ENCODE measurements at regions not wholly inside any gene's neighbourhood (a gene's known extent, or its start where the extent isn't known, plus 50 kb on each side); places are given as distances from the start of the nearest gene placed in this dataset.

DNA sequence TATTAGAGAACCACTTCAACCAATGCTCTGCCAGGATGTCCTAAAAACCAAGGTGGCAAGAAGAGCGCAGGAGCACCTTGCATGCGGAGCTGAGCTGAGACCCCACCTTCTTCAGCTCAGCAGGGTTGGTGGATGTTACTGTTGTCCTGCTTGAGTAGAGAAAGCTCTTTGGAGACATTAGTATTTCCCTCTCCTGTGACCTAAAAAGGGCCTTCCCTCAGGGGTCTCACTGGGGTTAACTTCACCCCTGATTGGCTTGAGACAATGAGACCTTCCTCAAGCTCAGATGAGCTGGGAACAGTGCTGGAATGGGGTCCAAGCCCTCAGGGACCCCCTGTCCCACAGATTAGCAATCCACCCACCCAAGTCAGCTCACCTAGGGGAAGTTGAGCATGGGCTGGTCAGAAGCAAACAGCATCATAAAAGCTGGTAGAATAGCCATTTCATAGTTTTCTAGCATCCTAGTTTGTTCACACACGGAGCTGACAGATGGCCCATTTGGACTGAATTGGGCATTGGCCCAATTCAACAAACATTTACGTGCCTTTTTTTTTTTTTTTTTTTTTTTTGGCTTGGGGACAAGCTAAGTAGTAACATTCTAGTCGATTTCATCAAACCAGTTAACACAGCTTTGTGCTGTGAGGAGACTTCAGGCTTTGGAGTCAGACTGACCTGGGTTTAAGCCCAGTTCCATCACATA lies 100.6 kb upstream of the HABP2 start (continued):
- TF ChIP-seq, protein P1, sequence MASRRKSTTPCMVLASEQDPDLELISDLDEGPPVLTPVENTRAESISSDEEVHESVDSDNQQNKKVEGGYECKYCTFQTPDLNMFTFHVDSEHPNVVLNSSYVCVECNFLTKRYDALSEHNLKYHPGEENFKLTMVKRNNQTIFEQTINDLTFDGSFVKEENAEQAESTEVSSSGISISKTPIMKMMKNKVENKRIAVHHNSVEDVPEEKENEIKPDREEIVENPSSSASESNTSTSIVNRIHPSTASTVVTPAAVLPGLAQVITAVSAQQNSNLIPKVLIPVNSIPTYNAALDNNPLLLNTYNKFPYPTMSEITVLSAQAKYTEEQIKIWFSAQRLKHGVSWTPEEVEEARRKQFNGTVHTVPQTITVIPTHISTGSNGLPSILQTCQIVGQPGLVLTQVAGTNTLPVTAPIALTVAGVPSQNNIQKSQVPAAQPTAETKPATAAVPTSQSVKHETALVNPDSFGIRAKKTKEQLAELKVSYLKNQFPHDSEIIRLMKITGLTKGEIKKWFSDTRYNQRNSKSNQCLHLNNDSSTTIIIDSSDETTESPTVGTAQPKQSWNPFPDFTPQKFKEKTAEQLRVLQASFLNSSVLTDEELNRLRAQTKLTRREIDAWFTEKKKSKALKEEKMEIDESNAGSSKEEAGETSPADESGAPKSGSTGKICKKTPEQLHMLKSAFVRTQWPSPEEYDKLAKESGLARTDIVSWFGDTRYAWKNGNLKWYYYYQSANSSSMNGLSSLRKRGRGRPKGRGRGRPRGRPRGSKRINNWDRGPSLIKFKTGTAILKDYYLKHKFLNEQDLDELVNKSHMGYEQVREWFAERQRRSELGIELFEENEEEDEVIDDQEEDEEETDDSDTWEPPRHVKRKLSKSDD (conservative IDR thresholded peaks at IDR 0.05; ENCODE audit: low read length): no peak

DNA sequence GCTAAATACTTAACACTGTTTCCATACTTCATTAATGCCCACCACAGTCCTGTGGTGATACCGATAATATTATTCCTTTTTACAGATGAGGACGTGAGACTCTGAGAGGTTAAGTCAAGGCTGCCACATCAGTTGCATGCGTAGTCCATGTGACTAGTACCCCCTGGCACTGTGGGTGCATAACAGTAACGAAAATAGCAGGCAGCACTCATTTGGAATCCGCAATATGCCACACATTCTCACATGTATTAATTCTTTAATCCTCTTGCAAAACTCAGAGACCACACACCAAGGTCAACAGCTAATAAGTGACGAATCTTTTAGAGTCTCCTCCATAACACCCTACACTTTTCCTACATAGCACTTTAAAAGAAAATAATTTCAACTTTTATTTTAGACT lies 99.5 kb upstream of the HABP2 start:
- no peaks in the 10 kb centered on the region; a peak in 1 of 5 replicates for H3K27me3 ChIP-seq (ENCODE audit: control insufficient read depth in 2 of 2, insufficient read depth in 2 of 2, low read length in 2 of 2)
- no peaks in the 10 kb centered on the region for H4K20me1 ChIP-seq (replicated peaks; ENCODE audit: control insufficient read depth, insufficient read depth, low read length)
- no peak overlapping the region for H3K27ac ChIP-seq (ENCODE audit: extremely low read depth, low read depth, low read length)
- H3K9ac ChIP-seq (ENCODE audit: insufficient read depth in 1 of 2, low read depth in 2 of 2, low read length in 2 of 2): no peak overlapping the region
- H3K9me1 ChIP-seq (ENCODE audit: control insufficient read depth, insufficient read depth, low read length): peaks cover 3% of the 10 kb centered on the region
- CTCF ChIA-PET (ENCODE audit: low intra/inter-chr PET ratio): no interaction called here
- POLR2A ChIA-PET: no interaction called here
- DNase-seq (ENCODE audit: extremely low read depth in 1 of 4, low spot score in 3 of 4) (no peak), ATAC-seq (no peak), FAIRE-seq (no peak)
- H3K36me3 ChIP-seq (ENCODE audit: control insufficient read depth, insufficient read depth, low read length): no peaks in the 10 kb centered on the region
- no peaks in the 10 kb centered on the region for H3K4me1 ChIP-seq (replicated peaks in 1 of 2; ENCODE audit: control insufficient read depth in 2 of 2, insufficient read depth in 2 of 2, low read length in 2 of 2)
- intact Hi-C loops (cut with micrococcal nuclease) (loop anchor here (5.0 kb wide), 1 partner anchor 69 kb away; no protein-coding TSS in a partner anchor), in situ Hi-C loops (cut with MboI) (no loop called here)
- H3K4me2 ChIP-seq (ENCODE audit: insufficient read depth, low read length): no peak overlapping the region
- no peaks in the 10 kb centered on the region for H3K9me3 ChIP-seq (replicated peaks; ENCODE audit: control insufficient read depth, insufficient read depth, low read depth, low read length)
- BruUV-seq (replicated peaks): no TSS peak
- no peaks in the 10 kb centered on the region for H3K79me2 ChIP-seq (ENCODE audit: control insufficient read depth, insufficient read depth, low read length)
- H2AFZ ChIP-seq (ENCODE audit: low read depth, low read length): no peak overlapping the region
- H3K4me3 ChIP-seq: no peak overlapping the region
- 0% methylated on average over 6 of the region's 6 CpGs for WGBS (ENCODE audit: insufficient coverage, low coverage, missing lambda C conversion rate)
- TF ChIP-seq, protein P2, sequence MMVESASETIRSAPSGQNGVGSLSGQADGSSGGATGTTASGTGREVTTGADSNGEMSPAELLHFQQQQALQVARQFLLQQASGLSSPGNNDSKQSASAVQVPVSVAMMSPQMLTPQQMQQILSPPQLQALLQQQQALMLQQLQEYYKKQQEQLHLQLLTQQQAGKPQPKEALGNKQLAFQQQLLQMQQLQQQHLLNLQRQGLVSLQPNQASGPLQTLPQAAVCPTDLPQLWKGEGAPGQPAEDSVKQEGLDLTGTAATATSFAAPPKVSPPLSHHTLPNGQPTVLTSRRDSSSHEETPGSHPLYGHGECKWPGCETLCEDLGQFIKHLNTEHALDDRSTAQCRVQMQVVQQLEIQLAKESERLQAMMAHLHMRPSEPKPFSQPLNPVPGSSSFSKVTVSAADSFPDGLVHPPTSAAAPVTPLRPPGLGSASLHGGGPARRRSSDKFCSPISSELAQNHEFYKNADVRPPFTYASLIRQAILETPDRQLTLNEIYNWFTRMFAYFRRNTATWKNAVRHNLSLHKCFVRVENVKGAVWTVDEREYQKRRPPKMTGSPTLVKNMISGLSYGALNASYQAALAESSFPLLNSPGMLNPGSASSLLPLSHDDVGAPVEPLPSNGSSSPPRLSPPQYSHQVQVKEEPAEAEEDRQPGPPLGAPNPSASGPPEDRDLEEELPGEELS (CRISPR knock-in tag; IDR thresholded peaks at IDR 0.05; ENCODE audit: borderline replicate concordance): no peak
- no peak for TF ChIP-seq ZNF263 (CRISPR knock-in tag; IDR thresholded peaks at IDR 0.05; ENCODE audit: borderline replicate concordance)
- TF ChIP-seq KLF6 (CRISPR knock-in tag; IDR thresholded peaks at IDR 0.05; ENCODE audit: borderline replicate concordance): no peak
- TF ChIP-seq, protein P3, sequence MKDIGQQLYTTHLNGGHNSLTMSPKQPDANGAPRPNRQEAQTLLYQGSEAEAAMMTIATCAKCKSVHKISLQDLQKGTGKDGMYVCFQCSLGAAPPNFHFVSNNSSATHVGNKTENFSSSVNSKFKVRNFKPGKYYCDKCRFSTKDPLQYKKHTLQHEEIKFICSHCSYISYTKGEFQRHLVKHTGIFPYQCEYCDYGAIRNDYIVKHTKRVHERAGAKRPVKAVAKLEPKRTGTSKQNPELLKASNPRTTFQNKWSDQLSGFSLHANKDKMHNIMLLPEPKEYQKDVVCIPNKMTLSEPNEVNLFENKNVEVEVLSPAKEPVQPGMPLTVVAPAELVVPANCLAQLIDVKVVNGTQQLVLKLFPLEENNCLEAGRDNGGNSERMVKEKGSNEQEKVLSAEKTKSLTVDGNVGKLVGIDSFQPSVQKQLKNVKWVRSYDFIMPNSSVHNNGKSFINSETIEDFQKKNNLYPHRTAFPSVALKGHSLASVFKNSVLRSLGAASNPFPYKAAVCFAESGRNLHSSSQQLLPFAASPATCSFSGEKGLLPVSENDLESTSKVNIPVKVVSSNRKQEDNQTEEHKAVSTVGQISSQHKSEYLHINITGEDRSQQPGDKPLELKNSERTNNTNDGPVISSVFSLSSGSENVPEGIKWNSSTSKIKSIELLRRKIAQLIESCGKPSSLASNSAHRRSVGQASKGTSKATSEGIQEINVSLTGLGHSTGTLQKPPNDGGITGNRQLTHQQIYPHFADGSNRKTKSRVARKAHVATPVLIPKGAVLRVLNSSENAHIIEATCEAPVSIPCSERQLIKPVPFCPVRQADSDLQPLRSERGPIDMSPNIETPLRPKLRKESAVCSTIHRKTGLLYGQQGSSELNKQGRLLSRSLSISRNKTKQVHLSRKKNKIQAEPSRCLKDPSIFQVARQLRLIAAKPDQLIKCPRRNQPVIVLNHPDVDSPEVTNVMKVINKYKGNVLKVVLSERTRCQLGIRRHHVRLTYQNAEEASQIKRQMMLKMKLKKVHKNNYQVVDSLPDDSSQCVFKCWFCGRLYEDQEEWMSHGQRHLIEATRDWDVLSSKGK (CRISPR knock-in tag; IDR thresholded peaks at IDR 0.05): no peak
- TF ChIP-seq, protein P4, sequence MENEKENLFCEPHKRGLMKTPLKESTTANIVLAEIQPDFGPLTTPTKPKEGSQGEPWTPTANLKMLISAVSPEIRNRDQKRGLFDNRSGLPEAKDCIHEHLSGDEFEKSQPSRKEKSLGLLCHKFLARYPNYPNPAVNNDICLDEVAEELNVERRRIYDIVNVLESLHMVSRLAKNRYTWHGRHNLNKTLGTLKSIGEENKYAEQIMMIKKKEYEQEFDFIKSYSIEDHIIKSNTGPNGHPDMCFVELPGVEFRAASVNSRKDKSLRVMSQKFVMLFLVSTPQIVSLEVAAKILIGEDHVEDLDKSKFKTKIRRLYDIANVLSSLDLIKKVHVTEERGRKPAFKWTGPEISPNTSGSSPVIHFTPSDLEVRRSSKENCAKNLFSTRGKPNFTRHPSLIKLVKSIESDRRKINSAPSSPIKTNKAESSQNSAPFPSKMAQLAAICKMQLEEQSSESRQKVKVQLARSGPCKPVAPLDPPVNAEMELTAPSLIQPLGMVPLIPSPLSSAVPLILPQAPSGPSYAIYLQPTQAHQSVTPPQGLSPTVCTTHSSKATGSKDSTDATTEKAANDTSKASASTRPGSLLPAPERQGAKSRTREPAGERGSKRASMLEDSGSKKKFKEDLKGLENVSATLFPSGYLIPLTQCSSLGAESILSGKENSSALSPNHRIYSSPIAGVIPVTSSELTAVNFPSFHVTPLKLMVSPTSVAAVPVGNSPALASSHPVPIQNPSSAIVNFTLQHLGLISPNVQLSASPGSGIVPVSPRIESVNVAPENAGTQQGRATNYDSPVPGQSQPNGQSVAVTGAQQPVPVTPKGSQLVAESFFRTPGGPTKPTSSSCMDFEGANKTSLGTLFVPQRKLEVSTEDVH (IDR thresholded peaks at IDR 0.05; ENCODE audit: low read depth, partially characterized antibody): no peak
- TF ChIP-seq RBFOX2 (IDR thresholded peaks at IDR 0.05; ENCODE audit: low read depth, low read length): no peak

Data from K562 (cell line).